HFFc6 (cell line): ENCODE measurements at regions not wholly inside any gene's neighbourhood (a gene's known extent, or its start where the extent isn't known, plus 50 kb on each side); places are given as distances from the start of the nearest gene placed in this dataset.

ENCODE experiments used
- DNase-seq: peaks from one replicate; pipeline ENCODE4 v3.0.0-alpha.2; 2018
- H3K27ac Mint-ChIP-seq: 2 replicates; pipeline ENCODE4 v1.8.0; 2020; ENCODE audit warnings: mild to moderate bottlenecking, mixed read lengths
- H3K27me3 Mint-ChIP-seq: 2 replicates; pipeline ENCODE4 v1.8.0; 2021; ENCODE audit warnings: mild to moderate bottlenecking, moderate library complexity, mixed read lengths; ENCODE audit not compliant: insufficient read depth
- H3K36me3 Mint-ChIP-seq: 2 replicates; pipeline ENCODE4 v1.8.0; 2021; ENCODE audit warnings: low read depth, mixed read lengths
- H3K4me1 Mint-ChIP-seq: 2 replicates; pipeline ENCODE4 v1.8.0; 2020; ENCODE audit warnings: low read depth, mixed read lengths
- H3K4me3 Mint-ChIP-seq: 2 replicates; pipeline ENCODE4 v1.8.0; 2020; ENCODE audit warnings: mild to moderate bottlenecking, moderate library complexity, mixed read lengths
- H3K9me3 Mint-ChIP-seq: 2 replicates; pipeline ENCODE4 v1.8.0; 2020; ENCODE audit warnings: mild to moderate bottlenecking, mixed read lengths
- TF ChIP-seq, protein P1 (sequence below): fragments of 200-600 bp; sonication (generic); IDR thresholded peaks from 2 replicates; pipeline ENCODE4 v1.5.0; 2021; ENCODE audit warnings: antibody characterized with exemption, mild to moderate bottlenecking

DNA sequence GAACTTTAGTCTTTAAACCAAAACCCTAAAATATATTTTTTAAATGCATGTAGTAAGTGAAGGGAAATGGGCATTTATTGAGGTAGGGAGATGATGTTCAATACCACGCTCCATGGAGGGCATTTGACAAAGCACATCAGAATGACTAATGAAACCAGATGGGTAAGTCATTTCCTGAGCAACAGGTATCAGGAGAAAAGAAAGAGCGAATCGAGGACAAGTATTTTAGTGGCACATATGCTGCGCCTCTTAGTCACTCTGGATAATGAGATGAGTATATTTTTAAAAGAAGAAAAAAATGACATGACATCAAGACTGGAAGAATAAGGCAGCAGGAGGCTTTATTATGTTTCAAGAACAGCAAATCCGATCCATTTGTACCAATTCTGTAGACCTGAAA lies 129.0 kb upstream of the ARHGEF3 start:
- DNase-seq, result no peak
- H3K9me3 Mint-ChIP-seq, result peaks cover 6% of the 10 kb centered on the region
- H3K4me1 Mint-ChIP-seq, result peaks cover 27% of the 10 kb centered on the region
- no peak overlapping the region for H3K4me3 Mint-ChIP-seq
- TF ChIP-seq, protein P1, sequence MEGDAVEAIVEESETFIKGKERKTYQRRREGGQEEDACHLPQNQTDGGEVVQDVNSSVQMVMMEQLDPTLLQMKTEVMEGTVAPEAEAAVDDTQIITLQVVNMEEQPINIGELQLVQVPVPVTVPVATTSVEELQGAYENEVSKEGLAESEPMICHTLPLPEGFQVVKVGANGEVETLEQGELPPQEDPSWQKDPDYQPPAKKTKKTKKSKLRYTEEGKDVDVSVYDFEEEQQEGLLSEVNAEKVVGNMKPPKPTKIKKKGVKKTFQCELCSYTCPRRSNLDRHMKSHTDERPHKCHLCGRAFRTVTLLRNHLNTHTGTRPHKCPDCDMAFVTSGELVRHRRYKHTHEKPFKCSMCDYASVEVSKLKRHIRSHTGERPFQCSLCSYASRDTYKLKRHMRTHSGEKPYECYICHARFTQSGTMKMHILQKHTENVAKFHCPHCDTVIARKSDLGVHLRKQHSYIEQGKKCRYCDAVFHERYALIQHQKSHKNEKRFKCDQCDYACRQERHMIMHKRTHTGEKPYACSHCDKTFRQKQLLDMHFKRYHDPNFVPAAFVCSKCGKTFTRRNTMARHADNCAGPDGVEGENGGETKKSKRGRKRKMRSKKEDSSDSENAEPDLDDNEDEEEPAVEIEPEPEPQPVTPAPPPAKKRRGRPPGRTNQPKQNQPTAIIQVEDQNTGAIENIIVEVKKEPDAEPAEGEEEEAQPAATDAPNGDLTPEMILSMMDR, result no peak
- peaks cover 5% of the 10 kb centered on the region; the same call in 1 of the 2 replicates for H3K36me3 Mint-ChIP-seq
- no peaks in the 10 kb centered on the region; the same call in 1 of the 2 replicates for H3K27me3 Mint-ChIP-seq
- no peak overlapping the region for H3K27ac Mint-ChIP-seq

DNA sequence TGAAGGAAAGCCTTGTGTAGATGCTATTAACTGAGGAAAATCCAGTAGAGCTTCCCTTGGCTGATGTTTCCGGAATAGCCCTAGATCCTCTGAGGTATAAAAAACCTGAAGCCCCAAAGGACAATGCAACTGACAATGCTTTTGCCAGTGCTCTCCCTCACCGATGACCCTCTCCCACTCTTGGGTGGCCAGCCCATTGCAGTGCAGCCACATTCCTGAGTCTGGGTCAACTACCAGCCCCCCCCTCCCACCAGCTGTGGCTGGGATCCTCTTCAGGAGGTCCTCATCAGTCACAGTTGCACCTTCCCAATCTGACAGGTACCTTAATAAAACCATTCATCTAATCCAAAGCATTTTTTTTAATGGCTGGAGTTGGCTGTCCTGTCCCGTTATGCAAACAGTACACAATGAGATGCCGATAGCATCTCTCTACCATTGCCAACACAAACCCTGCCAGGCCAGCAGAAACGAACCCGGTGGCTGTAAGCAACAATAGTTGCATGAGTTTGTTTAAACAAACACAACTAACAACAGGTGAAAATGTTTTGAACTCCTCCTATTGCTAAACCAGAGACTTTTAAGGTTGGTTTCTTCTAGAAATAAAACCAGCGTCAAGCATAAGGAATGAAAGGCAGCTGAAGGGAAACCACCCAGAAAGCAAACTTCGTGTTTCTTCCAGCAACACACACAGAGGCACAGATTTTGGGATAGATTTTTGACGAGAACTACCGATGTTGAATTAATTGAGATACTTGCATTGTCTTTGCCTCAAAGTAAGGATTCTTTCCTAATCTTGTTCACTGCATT lies 128.3 kb upstream of the ARHGEF3 start:
- Mint-ChIP-seq H3K27me3 (no peaks in the 10 kb centered on the region; the same call in 1 of the 2 replicates), H3K36me3 (peaks cover 5% of the 10 kb centered on the region; the same call in 1 of the 2 replicates), H3K4me1 (peaks cover 27% of the 10 kb centered on the region), H3K4me3 (no peak overlapping the region), H3K27ac (no peak overlapping the region), H3K9me3 (peaks cover 6% of the 10 kb centered on the region)
- TF ChIP-seq, protein P1, result no peak
- no peak for DNase-seq

DNA sequence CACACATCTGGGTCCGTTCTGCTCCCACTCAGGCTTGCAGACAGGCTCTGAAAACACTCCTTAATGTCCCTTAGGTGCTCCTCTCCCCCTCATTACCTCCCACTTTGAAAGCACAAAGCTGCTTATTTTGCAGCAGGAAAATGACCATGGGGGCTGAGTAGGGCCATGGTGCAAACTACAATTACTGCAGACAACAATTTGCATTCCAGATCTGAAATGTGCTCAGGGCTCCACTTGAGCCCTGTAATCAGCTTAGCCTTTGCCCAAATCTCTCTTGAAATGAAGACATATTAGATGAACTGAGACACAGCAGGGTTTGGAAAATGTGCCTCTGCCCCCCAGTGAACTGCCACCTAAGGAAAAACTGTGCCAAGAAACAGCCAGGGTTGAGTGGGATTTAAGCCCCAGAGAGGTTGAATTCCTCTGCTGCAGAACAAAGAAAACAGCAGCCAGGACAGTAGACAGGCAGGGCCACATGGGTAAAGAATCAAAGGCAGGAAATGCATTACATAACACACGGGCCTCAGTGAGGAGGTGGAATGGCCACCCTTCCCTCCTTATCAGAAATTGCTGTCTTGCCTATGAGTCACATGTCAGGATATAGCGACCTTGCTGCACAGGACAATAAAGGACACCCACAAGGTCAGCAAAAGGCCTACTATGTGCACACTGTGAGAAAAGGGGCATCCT lies 126.8 kb upstream of the ARHGEF3 start:
- TF ChIP-seq, protein P1, result no peak
- Mint-ChIP-seq H3K4me1 (peaks cover 36% of the 10 kb centered on the region), H3K36me3 (no peaks in the 10 kb centered on the region), H3K9me3 (no peaks in the 10 kb centered on the region), H3K4me3 (no peak overlapping the region), H3K27ac (no peak overlapping the region), H3K27me3 (no peaks in the 10 kb centered on the region; the same call in 1 of the 2 replicates)
- DNase-seq, result peak; percentile 3

- no peak for DNase-seq
- H3K9me3 Mint-ChIP-seq, result no peaks in the 10 kb centered on the region
- TF ChIP-seq, protein P1, result no peak
- no peak overlapping the region for H3K4me3 Mint-ChIP-seq
- peaks cover 40% of the 10 kb centered on the region for H3K4me1 Mint-ChIP-seq
- no peaks in the 10 kb centered on the region; the same call in 1 of the 2 replicates for H3K27me3 Mint-ChIP-seq
- H3K36me3 Mint-ChIP-seq, result no peaks in the 10 kb centered on the region
- no peak overlapping the region for H3K27ac Mint-ChIP-seq
These were observed 126.1 kb upstream of the ARHGEF3 start for GRCh38 chr3:56927855-56928254.

DNA sequence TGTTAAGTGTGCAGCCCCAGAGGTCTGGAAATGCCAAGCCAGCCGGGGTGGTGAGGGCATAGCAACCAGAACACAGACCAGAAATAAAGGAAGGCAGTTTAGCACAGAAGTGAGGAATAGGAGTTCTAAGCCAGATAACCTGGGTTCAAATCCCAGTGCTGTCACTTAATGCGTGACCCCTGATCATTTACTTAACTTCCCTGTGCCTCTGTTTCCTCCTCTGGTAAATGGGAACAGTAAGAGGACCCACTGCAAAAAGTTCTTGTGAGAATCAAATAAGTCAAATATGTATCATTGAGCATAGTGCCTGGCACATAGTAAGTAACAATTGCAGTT lies 125.2 kb upstream of the ARHGEF3 start:
- H3K4me3 Mint-ChIP-seq, result no peak overlapping the region
- H3K4me1 Mint-ChIP-seq, result peaks cover 48% of the 10 kb centered on the region
- no peaks in the 10 kb centered on the region for H3K9me3 Mint-ChIP-seq
- DNase-seq, result no peak
- H3K27me3 Mint-ChIP-seq, result no peaks in the 10 kb centered on the region
- TF ChIP-seq, protein P1, result no peak
- no peaks in the 10 kb centered on the region for H3K36me3 Mint-ChIP-seq
- H3K27ac Mint-ChIP-seq, result peak overlapping the region; percentile 45
